H9 (cell line): ENCODE measurements at regions not wholly inside any gene's neighbourhood (a gene's known extent, or its start where the extent isn't known, plus 50 kb on each side); places are given as distances from the start of the nearest gene placed in this dataset.

ENCODE experiments used
- DNase-seq: peaks from one replicate; pipeline ENCODE4 v3.0.0-alpha.2; 2017
- H2AFZ ChIP-seq: one replicate; pipeline ENCODE4 v1.6.1; 2013; ENCODE audit warnings: mild to moderate bottlenecking, low read length, control low read depth, moderate library complexity
- H2AK5ac ChIP-seq: 2 replicates; pipeline ENCODE4 v1.6.1; 2013; ENCODE audit warnings: low read length, control low read depth, mixed read lengths; ENCODE audit not compliant: insufficient read length
- H2BK120ac ChIP-seq: one replicate; pipeline ENCODE4 v1.6.1; 2013; ENCODE audit warnings: low read depth, mild to moderate bottlenecking, low read length, control low read depth, inconsistent platforms; ENCODE audit not compliant: poor library complexity, severe bottlenecking
- H2BK12ac ChIP-seq: 2 replicates; pipeline ENCODE4 v1.6.1; 2013; ENCODE audit warnings: low read length, control low read depth, mixed read lengths, low read depth; ENCODE audit not compliant: insufficient read length
- H2BK15ac ChIP-seq: 2 replicates; pipeline ENCODE4 v1.6.1; 2013; ENCODE audit warnings: low read depth, low read length, control low read depth
- H2BK20ac ChIP-seq: one replicate; pipeline ENCODE4 v1.6.1; 2013; ENCODE audit warnings: low read depth, mild to moderate bottlenecking, low read length, control low read depth, inconsistent platforms; ENCODE audit not compliant: poor library complexity, severe bottlenecking
- H2BK5ac ChIP-seq: 2 replicates; pipeline ENCODE4 v1.6.1; 2013; ENCODE audit warnings: low read length, control low read depth, mixed read lengths; ENCODE audit not compliant: insufficient read length
- H3K14ac ChIP-seq: 2 replicates; pipeline ENCODE4 v1.6.1; 2013; ENCODE audit warnings: low read length, control low read depth; ENCODE audit not compliant: insufficient read depth
- H3K18ac ChIP-seq: 2 replicates; pipeline ENCODE4 v1.6.1; 2013; ENCODE audit warnings: low read depth, mild to moderate bottlenecking, mixed read lengths, low read length, control low read depth; ENCODE audit not compliant: insufficient read length
- H3K23ac ChIP-seq: 2 replicates; pipeline ENCODE4 v1.6.1; 2013; ENCODE audit warnings: low read length, control low read depth, mixed read lengths, low read depth; ENCODE audit not compliant: insufficient read length
- H3K23me2 ChIP-seq: 2 replicates; pipeline ENCODE4 v1.6.1; 2013; ENCODE audit warnings: low read depth, mild to moderate bottlenecking, mixed read lengths, low read length, control low read depth; ENCODE audit not compliant: insufficient read length, poor library complexity, severe bottlenecking
- H3K27ac ChIP-seq: 2 replicates; pipeline ENCODE4 v1.5.1; 2013; ENCODE audit warnings: low read length, control low read depth, mixed read lengths, low read depth; ENCODE audit not compliant: insufficient read length
- H3K27me3 ChIP-seq: 2 replicates; pipeline ENCODE4 v1.6.1; 2013; ENCODE audit warnings: low read length, control low read depth, inconsistent platforms; ENCODE audit not compliant: insufficient read depth
- H3K4ac ChIP-seq: 2 replicates; pipeline ENCODE4 v1.6.1; 2013; ENCODE audit warnings: low read depth, mild to moderate bottlenecking, control low read depth, inconsistent platforms, low read length, moderate library complexity
- H3K4me1 ChIP-seq: 2 replicates; pipeline ENCODE4 v1.6.1; 2013; ENCODE audit warnings: low read length, control low read depth, inconsistent platforms; ENCODE audit not compliant: insufficient read depth
- H3K4me2 ChIP-seq: 2 replicates; pipeline ENCODE4 v1.6.1; 2013; ENCODE audit warnings: low read length, control low read depth, mixed read lengths; ENCODE audit not compliant: insufficient read length, insufficient read depth
- H3K56ac ChIP-seq: 2 replicates; pipeline ENCODE4 v1.6.1; 2013; ENCODE audit warnings: low read depth, mild to moderate bottlenecking, mixed read lengths, low read length, control low read depth; ENCODE audit not compliant: insufficient read length
- H3K79me1 ChIP-seq: 2 replicates; pipeline ENCODE4 v1.6.1; 2013; ENCODE audit warnings: low read depth, mild to moderate bottlenecking, moderate library complexity, low read length, control low read depth, inconsistent platforms; ENCODE audit not compliant: insufficient read depth, poor library complexity, severe bottlenecking
- H3K79me2 ChIP-seq: 2 replicates; pipeline ENCODE4 v1.6.1; 2013; ENCODE audit warnings: low read length, control low read depth, inconsistent platforms; ENCODE audit not compliant: insufficient read depth
- H3K9ac ChIP-seq: 2 replicates; pipeline ENCODE4 v1.6.1; 2013; ENCODE audit warnings: low read length, control low read depth, mixed read lengths; ENCODE audit not compliant: insufficient read length; ENCODE audit errors: extremely low read depth
- H3K9me3 ChIP-seq: one replicate; pipeline ENCODE4 v1.6.1; 2013; ENCODE audit warnings: low read depth, low read length, inconsistent platforms; ENCODE audit not compliant: control insufficient read depth
- H3T11ph ChIP-seq: one replicate; pipeline ENCODE4 v1.6.1; 2013; ENCODE audit warnings: mild to moderate bottlenecking, low read length, control low read depth, inconsistent platforms
- H4K20me1 ChIP-seq: one replicate; pipeline ENCODE4 v1.6.1; 2013; ENCODE audit not compliant: control insufficient read depth, insufficient read length, insufficient read depth
- H4K5ac ChIP-seq: 2 replicates; pipeline ENCODE4 v1.6.1; 2013; ENCODE audit warnings: low read depth, mild to moderate bottlenecking, mixed read lengths, low read length, control low read depth; ENCODE audit not compliant: insufficient read length
- H4K8ac ChIP-seq: replicated peaks from 2 replicates; pipeline ENCODE4 v1.6.1; 2013; ENCODE audit warnings: low read length, control low read depth, mixed read lengths, low read depth; ENCODE audit not compliant: insufficient read length
- H4K91ac ChIP-seq: 2 replicates; pipeline ENCODE4 v1.6.1; 2013; ENCODE audit warnings: low read depth, mild to moderate bottlenecking, moderate library complexity, mixed read lengths, low read length, control low read depth; ENCODE audit not compliant: insufficient read length
- H3K27ac Mint-ChIP-seq, 3 experiments: 2 replicates in 2 of 3; 3 replicates in 1 of 3; pipeline ENCODE4 v1.8.0; 2020 to 2021; ENCODE audit warnings: mixed read lengths in 3 of 3, mild to moderate bottlenecking in 1 of 3, moderate library complexity in 1 of 3
- H3K27me3 Mint-ChIP-seq: 2 replicates; pipeline ENCODE4 v1.8.0; 2021; ENCODE audit warnings: low read depth, mild to moderate bottlenecking, moderate library complexity, mixed read lengths
- H3K36me3 Mint-ChIP-seq, 3 experiments: 2 replicates in 2 of 3; 3 replicates in 1 of 3; pipeline ENCODE4 v1.8.0; 2020 to 2021; ENCODE audit warnings: low read depth in 3 of 3, mixed read lengths in 3 of 3; ENCODE audit not compliant: insufficient read depth in 1 of 3
- H3K4me1 Mint-ChIP-seq, 2 experiments: 2 replicates each; pipeline ENCODE4 v1.8.0; 2020; ENCODE audit warnings: mixed read lengths in 2 of 2
- H3K4me3 Mint-ChIP-seq, 2 experiments: 2 replicates in 1 of 2; 3 replicates in 1 of 2; pipeline ENCODE4 v1.8.0; 2020 to 2021; ENCODE audit warnings: mild to moderate bottlenecking in 2 of 2, mixed read lengths in 2 of 2, moderate library complexity in 1 of 2
- H3K9me3 Mint-ChIP-seq, 2 experiments: 2 replicates in 1 of 2; 3 replicates in 1 of 2; pipeline ENCODE4 v1.8.0; 2020; ENCODE audit warnings: mild to moderate bottlenecking in 2 of 2, mixed read lengths in 2 of 2, moderate library complexity in 1 of 2
- WGBS: extraction: QIAGEN DNeasy Blood & Tissue Kit; methylation state at CpG from one replicate; pipeline ENCODE4 v1.1.7; 2013; ENCODE audit warnings: missing lambda C conversion rate, low lambda C conversion rate, mixed read lengths; ENCODE audit not compliant: insufficient read length; ENCODE audit errors: extremely low coverage; 5-methylcytosine and 5-hydroxymethylcytosine counted together
- TF ChIP-seq, protein P1 (sequence below): fragments of 200-600 bp; sonication (generic); conservative IDR thresholded peaks from 3 replicates; pipeline ENCODE4 v1.8.0; 2021; ENCODE audit warnings: antibody characterized with exemption, mild to moderate bottlenecking

GRCh38 chr1:165055581-165055980 is 300.9 kb downstream of the LMX1A start:
- H3K4me1 ChIP-seq = peaks cover 2% of the 10 kb centered on the region; the same call in 1 of the 2 replicates
- no peak overlapping the region for H3K23ac ChIP-seq
- H2BK12ac ChIP-seq = no peak overlapping the region
- TF ChIP-seq, protein P1, sequence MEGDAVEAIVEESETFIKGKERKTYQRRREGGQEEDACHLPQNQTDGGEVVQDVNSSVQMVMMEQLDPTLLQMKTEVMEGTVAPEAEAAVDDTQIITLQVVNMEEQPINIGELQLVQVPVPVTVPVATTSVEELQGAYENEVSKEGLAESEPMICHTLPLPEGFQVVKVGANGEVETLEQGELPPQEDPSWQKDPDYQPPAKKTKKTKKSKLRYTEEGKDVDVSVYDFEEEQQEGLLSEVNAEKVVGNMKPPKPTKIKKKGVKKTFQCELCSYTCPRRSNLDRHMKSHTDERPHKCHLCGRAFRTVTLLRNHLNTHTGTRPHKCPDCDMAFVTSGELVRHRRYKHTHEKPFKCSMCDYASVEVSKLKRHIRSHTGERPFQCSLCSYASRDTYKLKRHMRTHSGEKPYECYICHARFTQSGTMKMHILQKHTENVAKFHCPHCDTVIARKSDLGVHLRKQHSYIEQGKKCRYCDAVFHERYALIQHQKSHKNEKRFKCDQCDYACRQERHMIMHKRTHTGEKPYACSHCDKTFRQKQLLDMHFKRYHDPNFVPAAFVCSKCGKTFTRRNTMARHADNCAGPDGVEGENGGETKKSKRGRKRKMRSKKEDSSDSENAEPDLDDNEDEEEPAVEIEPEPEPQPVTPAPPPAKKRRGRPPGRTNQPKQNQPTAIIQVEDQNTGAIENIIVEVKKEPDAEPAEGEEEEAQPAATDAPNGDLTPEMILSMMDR = no peak
- H3K14ac ChIP-seq = no peak overlapping the region
- no peak overlapping the region for H3K4ac ChIP-seq
- H4K91ac ChIP-seq = no peak overlapping the region
- no peaks in the 10 kb centered on the region for H3K79me2 ChIP-seq
- H3K27ac ChIP-seq = no peak overlapping the region
- WGBS = 100% methylated on average over 2 of the region's 9 CpGs
- H3K27me3 ChIP-seq = no peaks in the 10 kb centered on the region
- no peak overlapping the region for H3K4me3 Mint-ChIP-seq
- H3K9me3 Mint-ChIP-seq = no peaks in the 10 kb centered on the region
- H2AK5ac ChIP-seq = no peak overlapping the region
- H4K8ac ChIP-seq = no peak overlapping the region
- no peak overlapping the region for H4K5ac ChIP-seq
- peaks cover 8 to 16% of the 10 kb centered on the region in 2 experiments for H3K4me1 Mint-ChIP-seq
- H3K4me2 ChIP-seq = no peak overlapping the region
- no peak overlapping the region for H2BK5ac ChIP-seq
- H3K9me3 ChIP-seq = no peaks in the 10 kb centered on the region
- H3K27me3 Mint-ChIP-seq = peaks cover 32% of the 10 kb centered on the region
- H3K79me1 ChIP-seq = no peaks in the 10 kb centered on the region
- H3K27ac Mint-ChIP-seq = no peak overlapping the region
- no peak for DNase-seq
- H2AFZ ChIP-seq = no peak overlapping the region
- H4K20me1 ChIP-seq = no peaks in the 10 kb centered on the region
- H2BK15ac ChIP-seq = no peak overlapping the region
- H3K9ac ChIP-seq = no peak overlapping the region
- H3T11ph ChIP-seq = no peak overlapping the region
- H3K56ac ChIP-seq = no peak overlapping the region
- no peak overlapping the region for H2BK120ac ChIP-seq
- H3K18ac ChIP-seq = no peak overlapping the region
- no peak overlapping the region for H2BK20ac ChIP-seq
- H3K36me3 Mint-ChIP-seq = no peaks in the 10 kb centered on the region
- H3K23me2 ChIP-seq = no peaks in the 10 kb centered on the region
